ENCODE measurements at regions not wholly inside any gene's neighbourhood (a gene's known extent, or its start where the extent isn't known, plus 50 kb on each side); places are given as distances from the start of the nearest gene placed in this dataset.

DNA sequence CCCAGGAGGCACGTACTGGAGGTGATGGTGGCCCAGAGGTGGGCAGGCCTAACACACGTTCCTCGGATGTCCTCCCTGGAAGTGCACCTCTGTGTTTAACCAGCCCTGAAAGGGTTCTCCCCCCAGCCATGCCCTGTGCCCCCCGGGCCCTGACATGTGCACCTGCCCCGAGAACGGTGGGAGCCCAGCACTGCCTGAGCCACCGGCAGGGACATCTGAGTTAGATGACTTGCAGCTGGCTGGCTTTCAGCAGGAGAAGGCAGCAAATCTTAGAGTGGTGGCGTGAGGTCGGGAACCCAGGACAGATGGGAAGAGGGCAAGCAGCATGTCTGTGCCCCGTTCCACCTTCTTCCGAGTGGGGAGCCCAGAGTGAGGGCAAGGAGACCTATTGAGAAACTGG is 291.8 kb downstream of the TCERG1L start:
- H3K4me1 Mint-ChIP-seq (ENCODE audit: low read depth) = no peaks in the 10 kb centered on the region
- no peaks in the 10 kb centered on the region for H3K36me3 Mint-ChIP-seq (ENCODE audit: low read depth)
- no peak overlapping the region for H3K27ac Mint-ChIP-seq
- H3K27me3 Mint-ChIP-seq = no peaks in the 10 kb centered on the region
- H3K4me3 Mint-ChIP-seq = no peak overlapping the region
- intact Hi-C loops (cut with micrococcal nuclease) = no loop called here
- no peaks in the 10 kb centered on the region for H3K9me3 Mint-ChIP-seq

DNA sequence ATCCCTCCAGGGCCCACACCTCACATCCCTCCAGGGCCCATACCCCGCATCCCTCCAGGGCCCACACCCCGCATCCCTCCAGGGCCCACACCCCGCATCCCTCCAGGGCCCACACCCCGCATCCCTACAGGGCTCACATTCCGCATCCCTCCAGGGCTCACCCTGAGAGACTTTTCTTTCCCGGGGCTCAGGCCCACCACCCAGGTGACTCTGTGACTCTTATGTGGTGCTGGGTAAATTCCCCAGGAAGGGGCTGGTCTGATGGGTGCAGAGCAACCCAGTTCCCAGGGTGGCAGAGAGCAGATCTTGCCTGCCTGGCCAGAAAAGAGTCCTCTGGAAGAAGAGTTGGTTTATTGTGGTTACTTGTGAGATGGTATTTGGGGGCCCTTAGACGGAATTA is 290.7 kb downstream of the TCERG1L start:
- H3K27ac Mint-ChIP-seq = no peak overlapping the region
- intact Hi-C loops (cut with micrococcal nuclease) = no loop called here
- no peaks in the 10 kb centered on the region for H3K4me1 Mint-ChIP-seq (ENCODE audit: low read depth)
- H3K36me3 Mint-ChIP-seq (ENCODE audit: low read depth) = no peaks in the 10 kb centered on the region
- no peaks in the 10 kb centered on the region for H3K27me3 Mint-ChIP-seq
- H3K9me3 Mint-ChIP-seq = no peaks in the 10 kb centered on the region
- no peak overlapping the region for H3K4me3 Mint-ChIP-seq

DNA sequence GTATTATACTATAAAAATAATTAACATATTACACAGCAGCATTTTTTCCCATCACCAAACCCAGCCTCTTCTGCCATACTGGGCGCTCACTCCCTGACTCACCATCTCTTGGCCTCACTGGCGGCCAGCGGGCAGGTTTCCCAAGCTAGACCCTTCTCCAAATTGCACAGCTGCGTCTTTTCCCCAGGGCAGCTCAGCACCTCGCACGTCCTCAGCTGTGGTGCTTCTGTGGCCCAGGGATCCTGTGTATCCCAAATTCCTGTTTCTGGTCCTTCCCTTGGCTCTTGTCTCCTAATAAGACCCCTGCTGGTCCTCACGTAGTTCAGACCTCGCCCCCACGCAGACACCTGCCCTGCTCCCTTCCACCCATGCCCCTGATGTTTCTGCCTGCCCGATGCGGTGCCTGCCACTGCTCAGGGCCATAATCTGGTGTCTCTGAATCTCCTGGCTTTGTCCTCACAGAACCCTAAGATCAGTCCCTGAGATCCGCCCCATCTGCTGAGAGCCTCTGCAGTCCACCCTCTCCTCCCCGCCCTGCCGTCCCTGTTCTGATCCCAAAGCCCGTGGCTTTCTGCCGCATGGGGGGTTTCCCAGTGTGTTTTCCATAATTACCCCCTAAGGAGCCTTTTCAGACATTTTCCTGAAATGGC is 290.1 kb downstream of the TCERG1L start:
- Mint-ChIP-seq H3K36me3 (ENCODE audit: low read depth) (no peaks in the 10 kb centered on the region), H3K4me1 (ENCODE audit: low read depth) (no peaks in the 10 kb centered on the region), H3K4me3 (no peak overlapping the region), H3K27me3 (no peaks in the 10 kb centered on the region), H3K27ac (no peak overlapping the region), H3K9me3 (no peaks in the 10 kb centered on the region)
- intact Hi-C loops (cut with micrococcal nuclease) = no loop called here

DNA sequence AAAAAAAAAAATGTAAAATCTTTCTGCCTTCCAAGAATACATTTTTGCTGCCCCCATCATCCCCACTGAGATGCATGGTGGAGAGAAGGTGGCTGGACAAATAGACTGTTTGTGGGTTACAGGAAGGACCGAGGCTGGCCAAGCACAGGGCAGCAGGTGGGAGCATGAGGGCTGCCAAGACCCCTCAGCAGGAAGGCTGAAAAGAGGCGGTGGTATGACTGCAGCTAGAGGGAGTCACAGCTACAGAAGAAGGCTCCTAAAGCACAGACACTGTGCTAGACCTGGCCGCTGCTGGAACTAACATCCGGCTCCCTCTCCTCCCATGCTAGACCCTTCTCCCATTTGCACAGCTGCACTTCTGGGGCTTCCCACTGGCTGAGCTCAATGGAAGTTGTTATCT is 289.6 kb downstream of the TCERG1L start:
- no peaks in the 10 kb centered on the region for H3K27me3 Mint-ChIP-seq
- no peaks in the 10 kb centered on the region for H3K36me3 Mint-ChIP-seq (ENCODE audit: low read depth)
- no peaks in the 10 kb centered on the region for H3K9me3 Mint-ChIP-seq
- no peaks in the 10 kb centered on the region for H3K4me1 Mint-ChIP-seq (ENCODE audit: low read depth)
- H3K4me3 Mint-ChIP-seq = no peak overlapping the region
- intact Hi-C loops (cut with micrococcal nuclease) = no loop called here
- H3K27ac Mint-ChIP-seq = no peak overlapping the region

DNA sequence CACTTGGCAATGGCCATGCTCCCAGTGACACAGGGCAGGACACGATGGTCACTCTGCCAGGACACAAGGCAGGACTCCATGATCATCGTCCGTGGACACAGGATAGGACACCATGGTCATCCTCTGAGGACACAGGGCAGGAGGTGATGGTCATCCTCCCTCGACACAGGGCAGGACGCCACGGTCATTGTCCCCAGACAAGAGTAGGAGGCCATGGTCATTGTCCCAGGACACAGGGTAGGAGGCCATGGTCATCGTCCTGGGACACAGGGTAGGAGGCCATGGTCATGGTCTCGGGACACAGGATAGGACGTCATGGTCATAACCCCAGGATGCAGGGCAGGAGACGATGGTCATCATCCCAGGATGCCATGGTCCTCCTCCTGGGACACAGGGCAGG is 289.2 kb downstream of the TCERG1L start:
- Mint-ChIP-seq H3K36me3 (ENCODE audit: low read depth) (no peaks in the 10 kb centered on the region), H3K9me3 (no peaks in the 10 kb centered on the region), H3K27me3 (no peaks in the 10 kb centered on the region), H3K4me1 (ENCODE audit: low read depth) (no peaks in the 10 kb centered on the region), H3K27ac (no peak overlapping the region), H3K4me3 (no peak overlapping the region)
- intact Hi-C loops (cut with micrococcal nuclease) = no loop called here

DNA sequence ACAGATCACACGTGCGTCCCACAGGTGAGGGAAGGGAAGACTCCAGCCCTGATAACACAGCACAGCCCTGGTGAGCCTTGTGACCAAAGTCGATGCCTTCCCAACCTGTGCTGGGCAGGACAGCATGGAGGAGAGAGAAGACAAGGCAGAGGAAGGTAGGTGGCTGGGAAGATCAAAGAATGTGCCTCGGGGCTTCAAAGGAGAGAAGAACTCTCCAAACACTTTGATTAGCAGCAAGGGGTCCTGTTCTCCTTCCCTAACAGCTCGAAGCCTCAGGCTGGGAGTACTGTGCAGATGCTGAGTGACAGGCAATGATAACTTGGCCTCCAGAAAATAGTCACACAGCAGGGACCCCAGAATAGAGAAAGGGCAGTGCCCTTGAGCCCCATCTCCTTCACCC is 288.5 kb downstream of the TCERG1L start:
- no peak overlapping the region for H3K4me3 Mint-ChIP-seq
- no peaks in the 10 kb centered on the region for H3K4me1 Mint-ChIP-seq (ENCODE audit: low read depth)
- no peak overlapping the region for H3K27ac Mint-ChIP-seq
- no peaks in the 10 kb centered on the region for H3K36me3 Mint-ChIP-seq (ENCODE audit: low read depth)
- no peaks in the 10 kb centered on the region for H3K9me3 Mint-ChIP-seq
- intact Hi-C loops (cut with micrococcal nuclease) = no loop called here
- H3K27me3 Mint-ChIP-seq = no peaks in the 10 kb centered on the region

DNA sequence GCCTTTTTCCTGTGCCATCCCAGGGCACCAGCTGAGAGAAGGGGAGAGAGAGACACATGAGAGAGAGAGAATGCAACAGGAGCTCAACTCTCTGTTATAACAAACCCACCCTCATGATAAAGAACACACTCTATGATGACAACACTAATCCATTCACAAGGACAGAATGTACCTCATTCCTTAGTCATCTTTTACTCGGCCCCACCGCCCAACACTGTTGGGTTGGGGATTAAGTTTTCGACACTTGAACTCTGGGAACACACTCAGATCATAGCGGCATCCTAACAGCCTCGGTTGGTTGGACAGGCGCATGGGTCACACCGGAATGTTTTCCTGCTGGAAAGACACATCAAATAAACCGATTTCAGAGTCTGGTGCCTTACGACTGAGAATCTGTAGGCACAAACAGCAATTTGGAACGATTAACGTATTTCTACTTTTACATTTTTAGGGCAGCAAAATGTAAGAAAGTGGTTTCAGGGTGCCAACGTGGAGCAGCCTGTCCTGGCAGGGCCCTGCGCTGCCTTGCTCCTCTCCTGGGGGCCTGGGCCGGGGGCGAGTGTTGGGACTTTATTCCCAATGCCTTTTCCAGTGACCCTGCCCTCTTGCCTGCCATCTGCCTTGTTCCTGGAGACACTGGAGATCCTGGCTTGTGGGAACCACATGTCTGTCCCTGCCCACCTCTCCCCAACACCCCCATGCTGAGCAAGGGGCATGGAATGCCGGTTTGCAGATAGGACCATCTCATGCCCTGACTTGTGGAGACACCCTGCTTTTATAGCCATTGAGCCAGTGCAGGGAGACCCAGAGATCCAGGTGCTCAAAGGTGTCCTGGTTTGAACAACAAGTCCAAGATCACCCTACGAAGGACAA is 287.0 kb downstream of the TCERG1L start:
- intact Hi-C loops (cut with micrococcal nuclease) = no loop called here
- Mint-ChIP-seq H3K4me1 (ENCODE audit: low read depth) (no peaks in the 10 kb centered on the region), H3K27me3 (peaks cover 2% of the 10 kb centered on the region), H3K27ac (no peak overlapping the region), H3K9me3 (no peaks in the 10 kb centered on the region), H3K36me3 (ENCODE audit: low read depth) (no peaks in the 10 kb centered on the region), H3K4me3 (no peak overlapping the region)

DNA sequence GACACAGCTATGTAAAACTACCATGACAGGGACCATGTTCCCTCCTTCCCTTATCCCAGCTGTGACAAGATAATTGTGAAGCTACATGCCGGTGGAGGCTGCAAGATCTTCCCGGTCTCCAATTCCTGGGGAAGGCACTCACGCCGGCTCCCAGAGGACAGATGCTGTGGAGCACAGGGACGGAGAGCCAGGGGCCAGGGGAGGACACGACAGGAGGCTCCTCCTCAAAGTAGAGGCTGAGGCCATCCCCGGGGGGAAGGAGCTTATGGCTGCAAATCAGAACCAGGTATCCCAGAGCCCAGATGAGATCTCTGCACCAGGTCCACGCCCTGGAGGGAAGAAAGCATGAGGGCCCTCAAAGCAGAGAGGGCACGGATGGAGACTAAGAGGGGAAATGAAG is 286.2 kb downstream of the TCERG1L start:
- H3K4me3 Mint-ChIP-seq = no peak overlapping the region
- H3K9me3 Mint-ChIP-seq = no peaks in the 10 kb centered on the region
- H3K27ac Mint-ChIP-seq = no peak overlapping the region
- peaks cover 2% of the 10 kb centered on the region for H3K27me3 Mint-ChIP-seq
- intact Hi-C loops (cut with micrococcal nuclease) = no loop called here
- no peaks in the 10 kb centered on the region for H3K4me1 Mint-ChIP-seq (ENCODE audit: low read depth)
- H3K36me3 Mint-ChIP-seq (ENCODE audit: low read depth) = no peaks in the 10 kb centered on the region

DNA sequence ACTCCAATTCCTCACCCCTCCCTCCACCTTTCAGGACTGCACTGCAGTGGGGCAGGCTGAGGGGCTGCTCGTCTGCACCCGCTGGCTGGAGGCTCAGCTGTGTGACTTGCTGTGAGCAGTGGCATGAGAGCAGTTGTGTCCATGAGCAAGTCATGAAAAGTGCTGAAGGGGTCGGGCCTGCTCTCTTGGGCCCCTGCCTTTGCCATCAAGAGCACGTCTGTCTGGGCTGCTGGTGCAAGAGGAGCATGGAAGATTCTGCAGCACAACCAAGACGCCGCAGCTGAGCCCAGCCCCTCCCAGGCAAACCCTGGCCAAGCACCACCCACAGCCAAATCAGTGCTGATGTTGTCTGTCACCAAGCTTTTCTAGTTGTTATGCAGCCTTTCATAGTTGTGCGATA is 284.3 kb downstream of the TCERG1L start:
- intact Hi-C loops (cut with micrococcal nuclease) = no loop called here
- Mint-ChIP-seq H3K27me3 (peaks cover 2% of the 10 kb centered on the region), H3K36me3 (ENCODE audit: low read depth) (no peaks in the 10 kb centered on the region), H3K27ac (no peak overlapping the region), H3K4me1 (ENCODE audit: low read depth) (no peaks in the 10 kb centered on the region), H3K4me3 (no peak overlapping the region), H3K9me3 (no peaks in the 10 kb centered on the region)

DNA sequence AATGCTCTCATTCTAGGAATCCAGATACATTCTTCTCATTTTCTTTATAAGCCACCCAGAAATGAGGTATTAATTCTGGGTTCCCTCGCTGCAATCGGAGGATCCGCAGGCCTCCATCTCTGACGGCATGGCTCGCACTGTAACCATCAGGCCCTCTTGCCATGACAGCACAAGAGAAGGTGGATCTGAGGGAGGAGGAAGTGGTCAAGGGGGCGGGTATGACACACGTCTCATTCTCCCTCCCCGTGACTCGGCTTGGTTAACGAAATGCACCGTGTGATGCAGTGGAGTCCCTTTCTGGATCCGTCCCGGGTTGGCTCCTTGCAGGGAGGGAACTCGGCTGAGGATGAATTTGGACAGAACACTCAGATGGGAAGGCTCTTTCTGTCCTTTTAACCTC is 280.2 kb downstream of the TCERG1L start:
- H3K27ac Mint-ChIP-seq = no peak overlapping the region
- intact Hi-C loops (cut with micrococcal nuclease) = no loop called here
- H3K36me3 Mint-ChIP-seq (ENCODE audit: low read depth) = no peaks in the 10 kb centered on the region
- H3K4me1 Mint-ChIP-seq (ENCODE audit: low read depth) = no peaks in the 10 kb centered on the region
- H3K27me3 Mint-ChIP-seq = peaks cover 2% of the 10 kb centered on the region
- no peaks in the 10 kb centered on the region for H3K9me3 Mint-ChIP-seq
- H3K4me3 Mint-ChIP-seq = no peak overlapping the region

DNA sequence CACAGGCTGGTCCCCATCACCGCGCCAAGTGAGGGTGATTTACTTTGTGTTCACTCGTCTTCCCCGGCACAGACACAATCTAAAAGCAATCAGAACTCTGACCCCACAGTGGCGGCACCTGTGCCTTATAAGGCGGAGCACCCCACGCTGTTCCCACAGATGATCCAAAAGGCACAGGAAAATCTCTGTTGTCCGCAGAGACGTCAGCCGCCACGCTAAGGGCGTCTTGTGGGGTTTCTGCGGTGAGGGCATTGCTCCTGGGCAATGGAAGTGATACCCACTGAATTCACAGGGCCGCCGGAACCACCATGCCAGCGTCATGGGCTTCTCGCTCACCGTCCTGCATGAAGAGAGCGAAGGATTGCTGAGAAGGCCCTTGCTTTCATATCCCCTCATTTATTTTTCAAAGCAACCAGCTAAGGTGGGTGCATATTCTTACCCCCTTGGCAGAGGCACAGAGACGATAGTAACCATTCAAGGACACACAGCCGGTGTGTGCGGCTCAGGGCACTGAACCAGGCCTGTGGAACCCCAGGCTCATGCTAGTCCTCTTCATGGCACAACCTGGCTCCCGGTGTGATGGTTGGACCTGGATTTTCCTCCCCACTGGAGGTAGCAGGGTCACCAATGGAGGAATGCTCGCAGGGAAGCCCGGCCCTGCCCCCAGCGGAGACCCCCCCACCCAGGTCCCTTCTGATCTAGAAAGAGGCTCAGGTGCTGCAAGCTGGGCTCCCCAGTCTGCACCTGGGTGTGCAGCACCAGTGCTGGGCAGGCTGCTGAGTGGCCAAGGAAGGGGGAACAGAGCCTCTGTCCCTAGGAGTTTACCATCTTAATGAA is 279.0 kb downstream of the TCERG1L start:
- peaks cover 2% of the 10 kb centered on the region for H3K27me3 Mint-ChIP-seq
- intact Hi-C loops (cut with micrococcal nuclease) = no loop called here
- no peaks in the 10 kb centered on the region for H3K36me3 Mint-ChIP-seq (ENCODE audit: low read depth)
- H3K27ac Mint-ChIP-seq = no peak overlapping the region
- no peak overlapping the region for H3K4me3 Mint-ChIP-seq
- no peaks in the 10 kb centered on the region for H3K9me3 Mint-ChIP-seq
- H3K4me1 Mint-ChIP-seq (ENCODE audit: low read depth) = no peaks in the 10 kb centered on the region

DNA sequence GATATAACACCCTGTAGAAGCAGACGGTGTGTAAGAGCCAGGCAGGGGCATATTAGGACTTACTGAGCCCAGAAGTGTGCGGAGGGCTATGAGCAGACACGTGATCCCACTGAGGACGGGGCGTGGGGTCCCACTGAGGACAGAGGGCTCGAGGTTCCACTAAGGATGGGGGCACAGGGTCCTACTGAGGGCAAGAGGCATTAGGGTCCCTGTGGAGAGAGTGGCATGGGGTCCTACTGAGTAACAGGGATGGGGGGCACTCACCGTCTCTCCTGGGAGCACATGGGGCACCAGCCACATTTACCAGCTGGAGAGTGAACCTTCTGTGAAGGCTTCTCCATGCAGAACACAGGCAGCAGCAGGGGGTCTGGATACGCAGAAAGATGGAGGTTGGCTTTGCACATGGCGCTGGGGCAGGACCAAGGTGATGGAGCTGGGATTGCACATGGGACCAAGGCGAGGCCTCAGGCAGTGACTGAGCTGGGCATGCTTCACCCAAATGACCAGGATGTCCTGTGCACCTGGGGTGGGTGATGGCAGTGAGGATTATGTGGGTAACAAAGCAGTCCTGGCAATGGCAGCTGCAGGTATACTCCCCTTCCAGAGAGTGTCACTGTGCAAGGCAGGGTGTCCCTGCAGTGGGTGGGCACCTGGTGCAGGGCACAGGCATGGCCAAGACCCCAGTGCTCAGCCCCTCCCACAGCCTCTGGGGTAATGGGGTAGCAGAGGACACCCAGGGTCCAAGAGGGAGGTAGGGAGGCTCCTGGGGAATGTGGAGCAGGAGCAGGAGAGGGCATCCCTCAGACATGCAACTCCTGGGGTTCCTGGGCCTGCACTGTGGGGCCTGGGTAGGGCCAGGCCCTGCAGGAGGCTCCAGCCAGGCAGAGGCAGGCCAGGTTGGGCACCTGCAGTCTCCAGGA is 278.1 kb downstream of the TCERG1L start:
- Mint-ChIP-seq H3K9me3 (no peaks in the 10 kb centered on the region), H3K4me3 (no peak overlapping the region), H3K27me3 (peaks cover 2% of the 10 kb centered on the region), H3K36me3 (ENCODE audit: low read depth) (no peaks in the 10 kb centered on the region), H3K4me1 (ENCODE audit: low read depth) (no peaks in the 10 kb centered on the region), H3K27ac (no peak overlapping the region)
- intact Hi-C loops (cut with micrococcal nuclease) = no loop called here

DNA sequence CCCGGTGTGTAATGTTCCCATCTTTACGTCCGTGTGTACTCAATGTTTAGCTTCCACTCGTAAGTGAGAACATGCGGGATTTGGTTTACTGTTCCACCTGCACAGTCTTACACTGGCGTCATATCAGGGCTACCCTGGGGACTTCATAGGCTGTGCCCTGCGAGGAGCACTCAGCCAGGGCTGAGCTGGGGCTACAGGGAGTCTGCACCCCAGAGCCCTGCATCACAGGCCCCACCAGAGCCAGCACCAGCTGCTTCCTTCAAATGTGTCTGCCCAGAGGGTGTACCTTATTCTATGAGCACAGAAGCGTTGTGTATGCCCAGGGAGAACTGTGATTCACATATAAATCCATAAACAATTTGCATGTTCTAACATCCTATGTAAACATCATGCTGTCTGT is 277.1 kb downstream of the TCERG1L start:
- no peak overlapping the region for H3K4me3 Mint-ChIP-seq
- H3K27me3 Mint-ChIP-seq = no peaks in the 10 kb centered on the region
- no peaks in the 10 kb centered on the region for H3K36me3 Mint-ChIP-seq (ENCODE audit: low read depth)
- intact Hi-C loops (cut with micrococcal nuclease) = no loop called here
- peaks cover 3% of the 10 kb centered on the region for H3K9me3 Mint-ChIP-seq
- H3K4me1 Mint-ChIP-seq (ENCODE audit: low read depth) = no peaks in the 10 kb centered on the region
- no peak overlapping the region for H3K27ac Mint-ChIP-seq

All from dendritic cell treated with granulocyte-macrophage colony-stimulating factor and Interleukin-4, amounts not matched to agents 40 ng/mL and 50 ng/mL, for 4 days (primary cell).